OCI-LY3 (cell line): ENCODE measurements at regions not wholly inside any gene's neighbourhood (a gene's known extent, or its start where the extent isn't known, plus 50 kb on each side); places are given as distances from the start of the nearest gene placed in this dataset.

Experiments
- H2AFZ ChIP-seq: fragments of 200-600, 300-600 bp; shearing (Covaris generic); 2 replicates; pipeline ENCODE4 v1.6.0; 2014; ENCODE audit warnings: antibody characterized with exemption, low read depth, low read length
- H3K27ac ChIP-seq: fragments of 200-600, 300-600 bp; sonication (generic); 2 replicates; pipeline ENCODE4 v1.5.1; 2014; ENCODE audit warnings: mild to moderate bottlenecking, low read length, moderate library complexity, mixed read lengths
- H3K27me3 ChIP-seq: fragments of 200-600, 300-600 bp; sonication (generic); 2 replicates; pipeline ENCODE4 v1.6.1; 2014; ENCODE audit warnings: low read depth, low read length, mixed read lengths
- H3K36me3 ChIP-seq: fragments of 200-600, 300-600 bp; sonication (generic); replicated peaks from 2 replicates; pipeline ENCODE3; 2014; ENCODE audit warnings: low read depth, low read length, mixed read lengths
- H3K4me1 ChIP-seq: fragments of 300-600, 200-600 bp; sonication (generic); 2 replicates; pipeline ENCODE4 v1.6.1; 2014; ENCODE audit warnings: low read length, mixed read lengths
- H3K4me2 ChIP-seq: fragments of 200-600, 300-600 bp; sonication (generic); 2 replicates; pipeline ENCODE4 v1.6.1; 2014; ENCODE audit warnings: low read length, mixed read lengths
- H3K4me3 ChIP-seq: fragments of 300-600, 200-600 bp; sonication (generic); 2 replicates; pipeline ENCODE4 v1.5.1; 2014; ENCODE audit warnings: antibody characterized with exemption, mild to moderate bottlenecking, low read length, moderate library complexity
- H3K79me2 ChIP-seq: fragments of 300-600, 200-600 bp; shearing (Covaris generic); 2 replicates; pipeline ENCODE4 v1.6.1; 2014; ENCODE audit warnings: mild to moderate bottlenecking, low read length, mixed read lengths
- H3K9ac ChIP-seq: fragments of 300-600, 200-600 bp; shearing (Covaris generic); 2 replicates; pipeline ENCODE4 v1.6.0; 2014; ENCODE audit warnings: mild to moderate bottlenecking, low read length, moderate library complexity
- H3K9me3 ChIP-seq: fragments of 200-600, 300-600 bp; shearing (Covaris generic); 2 replicates; pipeline ENCODE4 v1.6.1; 2014; ENCODE audit warnings: low read length, mixed read lengths; ENCODE audit not compliant: insufficient read depth
- H4K20me1 ChIP-seq: fragments of 200-600, 300-600 bp; sonication (generic); 2 replicates; pipeline ENCODE4 v1.6.1; 2016; ENCODE audit warnings: low read length, mixed read lengths; ENCODE audit not compliant: insufficient read depth
- EZH2phosphoT487 ChIP-seq: fragments of 200-600 bp; shearing (Covaris generic); IDR thresholded peaks from 2 replicates; pipeline ENCODE4 v1.6.1; 2018; ENCODE audit warnings: antibody characterized with exemption, mixed run types, low read depth
- TF ChIP-seq, protein P1 (sequence below): fragments of 200-600, 300-600 bp; sonication (generic); IDR thresholded peaks from 2 replicates; pipeline ENCODE4 v1.5.1; 2014; ENCODE audit warnings: antibody characterized with exemption, low read length, low read depth

GRCh38 chr4:143118663-143119062 is 66.1 kb upstream of the USP38 start:
- no peaks in the 10 kb centered on the region for H4K20me1 ChIP-seq
- H3K27ac ChIP-seq: no peak overlapping the region
- TF ChIP-seq, protein P1, sequence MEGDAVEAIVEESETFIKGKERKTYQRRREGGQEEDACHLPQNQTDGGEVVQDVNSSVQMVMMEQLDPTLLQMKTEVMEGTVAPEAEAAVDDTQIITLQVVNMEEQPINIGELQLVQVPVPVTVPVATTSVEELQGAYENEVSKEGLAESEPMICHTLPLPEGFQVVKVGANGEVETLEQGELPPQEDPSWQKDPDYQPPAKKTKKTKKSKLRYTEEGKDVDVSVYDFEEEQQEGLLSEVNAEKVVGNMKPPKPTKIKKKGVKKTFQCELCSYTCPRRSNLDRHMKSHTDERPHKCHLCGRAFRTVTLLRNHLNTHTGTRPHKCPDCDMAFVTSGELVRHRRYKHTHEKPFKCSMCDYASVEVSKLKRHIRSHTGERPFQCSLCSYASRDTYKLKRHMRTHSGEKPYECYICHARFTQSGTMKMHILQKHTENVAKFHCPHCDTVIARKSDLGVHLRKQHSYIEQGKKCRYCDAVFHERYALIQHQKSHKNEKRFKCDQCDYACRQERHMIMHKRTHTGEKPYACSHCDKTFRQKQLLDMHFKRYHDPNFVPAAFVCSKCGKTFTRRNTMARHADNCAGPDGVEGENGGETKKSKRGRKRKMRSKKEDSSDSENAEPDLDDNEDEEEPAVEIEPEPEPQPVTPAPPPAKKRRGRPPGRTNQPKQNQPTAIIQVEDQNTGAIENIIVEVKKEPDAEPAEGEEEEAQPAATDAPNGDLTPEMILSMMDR: no peak
- no peak for TF ChIP-seq EZH2phosphoT487
- H3K27me3 ChIP-seq: no peaks in the 10 kb centered on the region
- no peaks in the 10 kb centered on the region for H3K9me3 ChIP-seq
- H3K9ac ChIP-seq: no peak overlapping the region
- no peak overlapping the region for H3K4me3 ChIP-seq
- H3K4me2 ChIP-seq: no peak overlapping the region
- H3K36me3 ChIP-seq: no peaks in the 10 kb centered on the region
- no peak overlapping the region for H2AFZ ChIP-seq
- no peaks in the 10 kb centered on the region for H3K4me1 ChIP-seq
- no peaks in the 10 kb centered on the region for H3K79me2 ChIP-seq

GRCh38 chr4:143127621-143128020 is 57.1 kb upstream of the USP38 start:
- no peak overlapping the region for H3K9ac ChIP-seq
- H3K4me1 ChIP-seq: no peaks in the 10 kb centered on the region
- no peaks in the 10 kb centered on the region for H3K27me3 ChIP-seq
- no peaks in the 10 kb centered on the region for H3K36me3 ChIP-seq
- no peaks in the 10 kb centered on the region for H4K20me1 ChIP-seq
- no peak overlapping the region for H2AFZ ChIP-seq
- no peak overlapping the region for H3K27ac ChIP-seq
- no peak overlapping the region for H3K4me3 ChIP-seq
- no peaks in the 10 kb centered on the region for H3K79me2 ChIP-seq
- no peak overlapping the region for H3K4me2 ChIP-seq
- H3K9me3 ChIP-seq: no peaks in the 10 kb centered on the region
- TF ChIP-seq, protein P1: no peak
- no peak for TF ChIP-seq EZH2phosphoT487

- Histone ChIP-seq H4K20me1 (no peaks in the 10 kb centered on the region), H3K27ac (no peak overlapping the region), H3K4me2 (no peak overlapping the region), H3K36me3 (no peaks in the 10 kb centered on the region), H3K9ac (no peak overlapping the region), H3K4me3 (no peak overlapping the region), H3K27me3 (no peaks in the 10 kb centered on the region), H3K4me1 (no peaks in the 10 kb centered on the region), H3K9me3 (no peaks in the 10 kb centered on the region), H2AFZ (no peak overlapping the region), H3K79me2 (no peaks in the 10 kb centered on the region)
- TF ChIP-seq, protein P1: no peak
- TF ChIP-seq EZH2phosphoT487: no peak
These were observed 50.7 kb upstream of the USP38 start for GRCh38 chr4:143133977-143134376.
